Testis (tissue), 2 donors: ENCODE measurements at regions not wholly inside any gene's neighbourhood (a gene's known extent, or its start where the extent isn't known, plus 50 kb on each side); places are given as distances from the start of the nearest gene placed in this dataset.

Experiments
- POLR2A ChIP-seq: fragments of 450-650 bp; IDR thresholded peaks from one replicate; pipeline ENCODE4 v1.6.1; 2017; ENCODE audit warnings: antibody characterized with exemption, mild to moderate bottlenecking, moderate library complexity
- TF ChIP-seq, protein P1 (sequence below), 3 experiments: fragments of 450-650 bp in 2 of 3; fragments of 200-600 bp in 1 of 3; sonication (generic) in 1 of 3; IDR thresholded peaks; one replicate each; pipeline ENCODE4 v1.5.1; 2016 to 2019; ENCODE audit warnings: antibody characterized with exemption in 3 of 3, mild to moderate bottlenecking in 2 of 3, moderate library complexity in 1 of 3

DNA sequence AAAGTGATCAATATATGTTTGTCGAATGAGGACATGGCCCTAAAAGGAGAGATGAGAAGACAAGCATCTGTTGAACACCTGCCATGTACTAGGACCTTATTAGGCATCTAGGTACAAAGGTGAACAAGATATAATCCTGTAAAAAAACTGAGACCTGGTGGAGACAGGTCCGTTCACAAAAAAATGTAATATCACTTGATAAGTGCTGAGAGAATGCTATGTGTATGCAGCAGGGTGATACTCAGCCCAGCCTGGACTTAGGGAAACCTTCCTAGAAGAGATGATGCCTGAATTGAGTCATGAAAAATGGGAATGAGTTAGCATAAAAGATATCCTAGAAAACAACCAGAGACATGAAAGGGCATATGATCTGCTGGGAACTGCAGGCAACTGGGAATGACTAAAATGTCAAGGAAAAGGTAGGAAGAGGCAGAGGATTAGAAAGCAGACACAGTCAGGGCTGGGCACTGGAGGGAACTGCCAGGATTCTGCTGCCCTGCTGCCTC lies 108.5 kb downstream of the ADRB2 start:
- TF ChIP-seq, protein P1, sequence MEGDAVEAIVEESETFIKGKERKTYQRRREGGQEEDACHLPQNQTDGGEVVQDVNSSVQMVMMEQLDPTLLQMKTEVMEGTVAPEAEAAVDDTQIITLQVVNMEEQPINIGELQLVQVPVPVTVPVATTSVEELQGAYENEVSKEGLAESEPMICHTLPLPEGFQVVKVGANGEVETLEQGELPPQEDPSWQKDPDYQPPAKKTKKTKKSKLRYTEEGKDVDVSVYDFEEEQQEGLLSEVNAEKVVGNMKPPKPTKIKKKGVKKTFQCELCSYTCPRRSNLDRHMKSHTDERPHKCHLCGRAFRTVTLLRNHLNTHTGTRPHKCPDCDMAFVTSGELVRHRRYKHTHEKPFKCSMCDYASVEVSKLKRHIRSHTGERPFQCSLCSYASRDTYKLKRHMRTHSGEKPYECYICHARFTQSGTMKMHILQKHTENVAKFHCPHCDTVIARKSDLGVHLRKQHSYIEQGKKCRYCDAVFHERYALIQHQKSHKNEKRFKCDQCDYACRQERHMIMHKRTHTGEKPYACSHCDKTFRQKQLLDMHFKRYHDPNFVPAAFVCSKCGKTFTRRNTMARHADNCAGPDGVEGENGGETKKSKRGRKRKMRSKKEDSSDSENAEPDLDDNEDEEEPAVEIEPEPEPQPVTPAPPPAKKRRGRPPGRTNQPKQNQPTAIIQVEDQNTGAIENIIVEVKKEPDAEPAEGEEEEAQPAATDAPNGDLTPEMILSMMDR (IDR thresholded peaks at IDR 0.05) = no peak
- TF ChIP-seq POLR2A = no peak
